Lung (tissue), 11 donors: ENCODE measurements at regions not wholly inside any gene's neighbourhood (a gene's known extent, or its start where the extent isn't known, plus 50 kb on each side); places are given as distances from the start of the nearest gene placed in this dataset.

Experiments
- ATAC-seq: fragments of 200-7000 bp; cut with Tn5 transposase; one replicate; pipeline ENCODE4 v1.9.1; 2020; ENCODE audit warnings: moderate number of reproducible peaks; ENCODE audit not compliant: insufficient read depth, low FRiP score
- DNase-seq, 3 donors: peaks; one replicate each; pipeline ENCODE4 v3.0.0-alpha.2; 2013 to 2017
- H3K27ac ChIP-seq, 2 donors: one replicate each; pipeline ENCODE4 v1.5.1; 2013; ENCODE audit warnings: mild to moderate bottlenecking in 2 of 2, moderate library complexity in 2 of 2, control low read depth in 1 of 2, inconsistent platforms in 1 of 2, low read depth in 1 of 2, low read length in 1 of 2
- H3K27me3 ChIP-seq, 3 donors: one replicate each; pipeline ENCODE4 v1.5.1; 2013; ENCODE audit warnings: low read length in 2 of 3; ENCODE audit not compliant: control insufficient read depth in 3 of 3, insufficient read depth in 3 of 3
- H3K36me3 ChIP-seq, 4 donors: one replicate each; pipeline ENCODE4 v1.5.1; 2013; ENCODE audit warnings: low read length in 4 of 4, mild to moderate bottlenecking in 1 of 4, moderate library complexity in 1 of 4; ENCODE audit not compliant: control insufficient read depth in 4 of 4, insufficient read depth in 4 of 4
- H3K4me1 ChIP-seq, 5 donors: one replicate each; pipeline ENCODE4 v1.5.1; 2013; ENCODE audit warnings: low read length in 5 of 5, mild to moderate bottlenecking in 2 of 5, moderate library complexity in 1 of 5; ENCODE audit not compliant: control insufficient read depth in 5 of 5, insufficient read depth in 5 of 5
- H3K4me3 ChIP-seq: one replicate; pipeline ENCODE4 v1.5.1; 2013; ENCODE audit warnings: mild to moderate bottlenecking, control low read depth, moderate library complexity
- H3K9ac ChIP-seq, 2 donors: one replicate each; pipeline ENCODE4 v1.5.1; 2013; ENCODE audit warnings: low read length in 2 of 2, control low read depth in 1 of 2; ENCODE audit not compliant: insufficient read depth in 1 of 2
- H3K9me3 ChIP-seq, 4 donors: one replicate each; pipeline ENCODE4 v1.5.1; 2013; ENCODE audit warnings: low read length in 3 of 4, mild to moderate bottlenecking in 1 of 4, moderate library complexity in 1 of 4; ENCODE audit not compliant: control insufficient read depth in 4 of 4, insufficient read depth in 3 of 4
- WGBS, 2 donors: extraction: QIAGEN DNeasy Blood & Tissue Kit; methylation state at CpG; one replicate each; pipeline ENCODE4 v1.1.7; 2013; 5-methylcytosine and 5-hydroxymethylcytosine counted together
- TF ChIP-seq, protein P1 (sequence below): IDR thresholded peaks from 2 replicates; pipeline ENCODE4 v1.5.1; 2012; ENCODE audit warnings: mild to moderate bottlenecking; ENCODE audit errors: control extremely low read depth, extremely low read depth
- donor health status: control.
- donor health status: control.
- donor health status: Bipolar disorder and iron deficiency.
- donor health status: healthy.
- donor health status: DM: yes; HTN: yes; CAD: no.

DNA sequence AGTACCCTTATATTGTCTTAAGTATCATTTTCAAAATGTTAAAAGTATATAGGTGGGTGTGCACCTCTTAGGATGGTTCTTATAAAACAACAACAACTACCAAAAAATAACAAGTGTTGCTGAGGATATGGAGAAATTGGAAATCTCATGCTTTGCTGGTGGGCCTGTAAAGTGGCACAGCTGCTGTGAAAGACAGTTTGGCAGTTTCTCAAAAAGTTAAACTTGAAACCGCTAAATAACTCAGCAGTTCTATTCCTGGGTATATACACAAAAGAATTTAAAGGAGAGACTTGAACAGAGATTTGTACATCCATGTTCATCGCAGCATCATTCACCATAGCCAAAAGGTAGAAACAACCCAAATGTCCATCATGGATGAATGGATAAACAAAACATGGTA, 65.5 kb downstream of the HAND2 start:
- no peaks in the 10 kb centered on the region for H3K4me1 ChIP-seq
- H3K36me3 ChIP-seq = no peaks in the 10 kb centered on the region
- H3K4me3 ChIP-seq = no peak overlapping the region
- TF ChIP-seq, protein P1, sequence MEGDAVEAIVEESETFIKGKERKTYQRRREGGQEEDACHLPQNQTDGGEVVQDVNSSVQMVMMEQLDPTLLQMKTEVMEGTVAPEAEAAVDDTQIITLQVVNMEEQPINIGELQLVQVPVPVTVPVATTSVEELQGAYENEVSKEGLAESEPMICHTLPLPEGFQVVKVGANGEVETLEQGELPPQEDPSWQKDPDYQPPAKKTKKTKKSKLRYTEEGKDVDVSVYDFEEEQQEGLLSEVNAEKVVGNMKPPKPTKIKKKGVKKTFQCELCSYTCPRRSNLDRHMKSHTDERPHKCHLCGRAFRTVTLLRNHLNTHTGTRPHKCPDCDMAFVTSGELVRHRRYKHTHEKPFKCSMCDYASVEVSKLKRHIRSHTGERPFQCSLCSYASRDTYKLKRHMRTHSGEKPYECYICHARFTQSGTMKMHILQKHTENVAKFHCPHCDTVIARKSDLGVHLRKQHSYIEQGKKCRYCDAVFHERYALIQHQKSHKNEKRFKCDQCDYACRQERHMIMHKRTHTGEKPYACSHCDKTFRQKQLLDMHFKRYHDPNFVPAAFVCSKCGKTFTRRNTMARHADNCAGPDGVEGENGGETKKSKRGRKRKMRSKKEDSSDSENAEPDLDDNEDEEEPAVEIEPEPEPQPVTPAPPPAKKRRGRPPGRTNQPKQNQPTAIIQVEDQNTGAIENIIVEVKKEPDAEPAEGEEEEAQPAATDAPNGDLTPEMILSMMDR = no peak
- H3K27ac ChIP-seq = no peak overlapping the region
- DNase-seq (no peak), ATAC-seq (no peak)
- H3K27me3 ChIP-seq = no peaks in the 10 kb centered on the region
- 96 to 100% methylated on average over 2 of the region's 2 CpGs for WGBS, 2 donors
- no peaks in the 10 kb centered on the region for H3K9me3 ChIP-seq
- no peak overlapping the region for H3K9ac ChIP-seq

- no peak overlapping the region for H3K9ac ChIP-seq
- DNase-seq = no peak
- 86% methylated on average over 2 of the region's 2 CpGs for WGBS, 2 donors
- H3K9me3 ChIP-seq = no peaks in the 10 kb centered on the region
- H3K27me3 ChIP-seq = no peaks in the 10 kb centered on the region
- TF ChIP-seq, protein P1 = no peak
- H3K4me3 ChIP-seq = no peak overlapping the region
- no peaks in the 10 kb centered on the region for H3K36me3 ChIP-seq
- no peaks in the 10 kb centered on the region for H3K4me1 ChIP-seq
- H3K27ac ChIP-seq = no peak overlapping the region
- no peak for ATAC-seq
Observed at GRCh38 chr4:173463816-173464215, 64.9 kb upstream of the SCRG1 start.

GRCh38 chr4:173461170-173461569, 62.3 kb upstream of the SCRG1 start:
- H3K36me3 ChIP-seq = no peaks in the 10 kb centered on the region
- no peaks in the 10 kb centered on the region for H3K27me3 ChIP-seq
- DNase-seq (no peak), ATAC-seq (no peak)
- TF ChIP-seq, protein P1 = no peak
- no peaks in the 10 kb centered on the region for H3K4me1 ChIP-seq
- H3K27ac ChIP-seq = no peak overlapping the region
- H3K4me3 ChIP-seq = no peak overlapping the region
- H3K9ac ChIP-seq = no peak overlapping the region
- no peaks in the 10 kb centered on the region for H3K9me3 ChIP-seq
- WGBS, 2 donors = 84 to 91% methylated on average over 3 of the region's 3 CpGs

- H3K27ac ChIP-seq = no peak overlapping the region
- no peak overlapping the region for H3K4me3 ChIP-seq
- whole genome bisulfite sequencing, 2 donors = 94 to 95% methylated on average over 10 of the region's 10 CpGs
- TF ChIP-seq, protein P1 = no peak
- ATAC-seq (no peak), DNase-seq (no peak)
- no peaks in the 10 kb centered on the region for H3K9me3 ChIP-seq
- no peaks in the 10 kb centered on the region for H3K27me3 ChIP-seq
- no peaks in the 10 kb centered on the region for H3K4me1 ChIP-seq
- H3K9ac ChIP-seq = no peak overlapping the region
- H3K36me3 ChIP-seq = no peaks in the 10 kb centered on the region
Observed at GRCh38 chr4:173459857-173460256, 60.9 kb upstream of the SCRG1 start.
